ENCODE measurements at regions not wholly inside any gene's neighbourhood (a gene's known extent, or its start where the extent isn't known, plus 50 kb on each side); places are given as distances from the start of the nearest gene placed in this dataset.

- TF ChIP-seq SP1 (IDR thresholded peaks at IDR 0.05; ENCODE audit: low read depth) = no peak
- TF ChIP-seq EZH2 (IDR thresholded peaks at IDR 0.05) = no peak
- no peak for TF ChIP-seq REST (IDR thresholded peaks at IDR 0.05; ENCODE audit: low read depth)
- no peak for TF ChIP-seq CTCF (IDR thresholded peaks at IDR 0.05 in 2 of 3, conservative IDR thresholded peaks at IDR 0.05 in 1 of 3; ENCODE audit: borderline replicate concordance in 1 of 3, insufficient read depth in 1 of 3, low read depth in 2 of 3, low read length in 2 of 3)
Observed at GRCh38 chr16:52816993-52817392, 235.7 kb downstream of the CHD9NB start.

Data from HCT116 (cell line).